Activated T-cell treated with anti-CD3 and anti-CD28 coated beads, Interleukin-2, amount 50 U/mL, for 72 hours (primary cell): ENCODE measurements at regions not wholly inside any gene's neighbourhood (a gene's known extent, or its start where the extent isn't known, plus 50 kb on each side); places are given as distances from the start of the nearest gene placed in this dataset.
"Not testable (repeated sequence)": the region's sequence is repeated elsewhere in the genome, so short reads cannot be mapped to it uniquely, and the experiment has no call there.

ENCODE experiments used
- ATAC-seq, 2 donors: fragments of 150-1000 bp; cut with Tn5 transposase; replicated peaks in 1 of 2; 2 replicates each; pipeline ENCODE4 v1.10.0; 2021; ENCODE audit warnings: moderate library complexity in 2 of 2, mild to moderate bottlenecking in 1 of 2
- DNase-seq, 2 donors: peaks; one replicate each; pipeline ENCODE4 v3.0.0; 2021 to 2022; ENCODE audit warnings: mixed read lengths in 1 of 2
- H3K27ac Mint-ChIP-seq: one replicate; pipeline ENCODE4 v1.8.0; 2022; ENCODE audit warnings: mild to moderate bottlenecking, moderate library complexity, mixed read lengths
- H3K27me3 Mint-ChIP-seq: one replicate; pipeline ENCODE4 v1.8.0; 2022; ENCODE audit warnings: low read depth, mixed read lengths
- H3K36me3 Mint-ChIP-seq, 2 donors: one replicate each; pipeline ENCODE4 v1.8.0; 2022; ENCODE audit warnings: mixed read lengths in 2 of 2, mild to moderate bottlenecking in 1 of 2; ENCODE audit not compliant: insufficient read depth in 2 of 2
- H3K4me1 Mint-ChIP-seq: one replicate; pipeline ENCODE4 v1.8.0; 2022; ENCODE audit warnings: low read depth, mixed read lengths
- H3K4me3 Mint-ChIP-seq, 2 donors: one replicate each; pipeline ENCODE4 v1.8.0; 2022; ENCODE audit warnings: mild to moderate bottlenecking in 2 of 2, mixed read lengths in 2 of 2, moderate library complexity in 2 of 2
- H3K9me3 Mint-ChIP-seq, 2 donors: one replicate each; pipeline ENCODE4 v1.8.0; 2022; ENCODE audit warnings: mixed read lengths in 2 of 2

DNA sequence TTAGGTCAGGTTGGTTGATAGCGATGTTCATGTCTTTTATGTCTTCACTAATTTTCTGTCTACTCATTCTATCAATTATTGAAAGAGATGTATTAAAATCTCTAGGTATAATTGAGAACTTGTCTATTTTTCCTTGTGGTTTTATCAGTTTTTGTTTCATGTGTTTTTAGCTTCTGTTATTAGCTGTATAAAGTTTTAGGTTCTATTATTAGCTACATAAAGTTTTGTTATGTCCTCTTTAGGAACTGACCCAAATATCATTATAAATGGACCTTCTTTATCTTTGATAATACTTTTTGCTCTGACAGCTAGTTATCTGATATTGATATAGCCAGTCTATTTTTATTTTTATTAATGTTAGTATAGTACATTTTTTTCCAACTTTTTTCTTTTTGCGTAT is 92.4 kb upstream of the TMEM170B start:
- H3K4me1 Mint-ChIP-seq: peaks cover 38% of the 10 kb centered on the region

DNA sequence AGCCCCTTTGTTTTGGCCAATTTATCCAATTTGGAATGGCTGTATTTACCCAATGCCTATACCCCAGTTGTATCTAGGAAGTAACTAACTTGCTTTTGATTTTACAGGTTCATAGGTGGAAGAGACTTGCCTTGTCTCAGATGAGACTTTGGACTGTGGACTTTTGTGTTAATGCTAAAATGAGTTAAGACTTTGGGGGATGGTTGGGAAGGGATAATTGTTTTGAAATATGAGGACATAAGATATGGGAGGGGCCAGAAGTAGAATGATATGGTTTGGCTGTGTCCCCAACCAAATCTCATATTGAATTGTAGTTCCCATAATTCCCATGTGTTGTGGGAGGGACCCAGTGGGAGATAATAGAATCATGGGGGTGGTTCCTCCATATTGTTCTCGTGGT is 94.4 kb upstream of the TMEM170B start:
- H3K27me3 Mint-ChIP-seq, DNase-seq, H3K9me3 Mint-ChIP-seq, ATAC-seq, H3K27ac Mint-ChIP-seq, H3K4me3 Mint-ChIP-seq: not testable (repeated sequence)
- H3K36me3 Mint-ChIP-seq: peaks cover 0 to 10% of the 10 kb centered on the region in 2 donors
- peaks cover 35% of the 10 kb centered on the region for H3K4me1 Mint-ChIP-seq

More for the DNA sequence above, 92.4 kb upstream of the TMEM170B start:
- ATAC-seq (no peak), DNase-seq (no peak)
- no peaks in the 10 kb centered on the region for H3K27me3 Mint-ChIP-seq
- H3K27ac Mint-ChIP-seq: no peak overlapping the region
- H3K36me3 Mint-ChIP-seq: peaks cover 2 to 13% of the 10 kb centered on the region in 2 donors
- peaks cover 2 to 8% of the 10 kb centered on the region in 2 donors for H3K9me3 Mint-ChIP-seq
- no peak overlapping the region for H3K4me3 Mint-ChIP-seq

DNA sequence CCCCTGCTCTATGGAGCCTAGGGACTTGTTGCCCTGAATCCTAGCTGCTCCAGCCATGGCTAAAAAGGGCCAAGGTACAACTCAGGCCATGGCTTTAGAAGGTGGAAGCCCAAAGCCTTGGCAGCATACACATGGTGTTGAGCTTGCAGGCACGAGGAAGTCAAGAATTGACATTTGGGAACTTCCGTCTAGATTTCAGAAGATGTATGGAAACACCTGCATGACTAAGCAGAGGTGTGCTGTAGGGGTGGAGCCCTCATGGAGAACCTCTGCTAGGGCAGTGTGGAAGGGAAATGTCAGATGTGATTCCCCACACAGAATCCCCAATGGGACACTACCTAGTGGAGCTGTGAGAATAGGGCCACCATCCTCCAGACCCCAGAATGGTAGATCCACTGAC is 95.1 kb upstream of the TMEM170B start:
- no peak overlapping the region for H3K4me3 Mint-ChIP-seq
- ATAC-seq (no peak), DNase-seq (no peak)
- peaks cover 0 to 6% of the 10 kb centered on the region in 2 donors for H3K9me3 Mint-ChIP-seq
- H3K27ac Mint-ChIP-seq: no peak overlapping the region
- H3K27me3 Mint-ChIP-seq: no peaks in the 10 kb centered on the region
- H3K36me3 Mint-ChIP-seq: peaks cover 0 to 10% of the 10 kb centered on the region in 2 donors
- peaks cover 32% of the 10 kb centered on the region for H3K4me1 Mint-ChIP-seq

DNA sequence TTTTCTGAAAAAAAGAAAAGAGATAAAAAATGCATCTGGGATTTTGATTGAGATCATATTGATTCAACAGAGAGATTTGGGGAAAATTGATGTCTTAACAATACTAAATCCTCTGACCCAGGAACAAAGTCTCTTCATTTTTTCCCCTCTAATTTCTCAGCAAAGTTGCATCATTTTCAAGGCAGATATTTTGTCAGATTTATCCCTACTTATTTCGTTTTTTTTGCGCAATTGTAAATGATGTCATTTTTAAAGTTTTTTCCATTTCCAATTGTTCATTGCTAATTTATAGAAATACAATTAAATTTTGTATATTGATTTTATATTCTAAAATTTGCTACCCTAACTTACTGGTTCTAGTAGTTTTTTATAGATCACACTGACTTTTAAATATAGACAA is 97.7 kb upstream of the TMEM170B start:
- Mint-ChIP-seq H3K27me3 (no peaks in the 10 kb centered on the region), H3K4me1 (peaks cover 17% of the 10 kb centered on the region), H3K9me3 (peaks cover 0 to 1% of the 10 kb centered on the region in 2 donors), H3K27ac (no peak overlapping the region), H3K36me3 (peaks cover 0 to 5% of the 10 kb centered on the region in 2 donors), H3K4me3 (no peak overlapping the region)
- ATAC-seq (no peak), DNase-seq (no peak)

DNA sequence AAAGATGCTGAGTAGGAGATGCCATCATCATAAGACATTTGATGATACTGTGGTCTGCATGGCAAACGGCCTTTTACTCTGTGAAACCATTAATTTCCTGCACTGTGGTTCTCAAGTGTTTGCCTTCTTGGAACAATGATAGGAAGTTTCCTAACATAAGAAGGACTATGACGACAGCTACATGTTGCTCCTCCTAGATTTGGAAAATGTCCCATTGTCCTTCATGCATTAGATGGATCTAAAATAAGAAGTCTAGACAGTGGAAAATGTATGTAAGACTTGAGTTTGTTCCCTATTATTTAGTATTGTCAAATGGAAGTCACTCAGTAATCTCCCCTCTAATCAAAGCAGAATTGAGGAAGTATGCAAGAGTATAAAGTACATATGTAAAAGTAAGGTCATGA is 98.5 kb upstream of the TMEM170B start:
- Mint-ChIP-seq H3K27me3 (no peaks in the 10 kb centered on the region), H3K9me3 (no peaks in the 10 kb centered on the region), H3K4me3 (no peak overlapping the region), H3K4me1 (peaks cover 17% of the 10 kb centered on the region), H3K27ac (no peak overlapping the region), H3K36me3 (no peaks in the 10 kb centered on the region)
- ATAC-seq: no peak
- no peak for DNase-seq

DNA sequence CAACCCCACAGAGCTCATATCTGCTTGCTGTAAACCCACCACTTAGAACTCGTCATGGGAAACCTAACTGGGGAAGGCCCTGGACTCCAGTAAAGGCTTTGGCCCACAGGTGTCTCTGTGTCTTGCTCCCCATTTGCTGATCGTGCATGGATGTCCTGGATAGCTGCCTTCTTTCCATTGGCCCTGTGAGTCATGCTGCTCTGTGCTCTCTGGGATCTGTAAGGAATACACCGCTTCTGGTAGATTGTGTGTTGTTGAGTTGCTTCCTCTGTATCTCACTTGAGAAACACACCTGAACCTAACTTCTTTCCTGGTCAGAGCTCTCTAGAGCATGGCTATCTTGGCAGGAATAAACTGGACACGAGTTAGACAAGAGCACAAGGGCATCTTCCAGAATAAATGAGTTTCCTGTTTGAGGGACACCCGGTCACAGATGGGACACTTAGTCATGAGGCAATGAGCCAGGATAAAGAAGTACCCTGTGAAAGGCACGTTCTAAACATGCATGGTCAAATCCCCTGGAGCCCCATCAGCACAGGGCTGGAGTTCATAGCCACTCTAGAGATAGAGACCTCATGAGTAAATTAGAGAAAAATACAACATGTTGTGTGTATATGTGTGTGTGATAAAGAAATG is 99.6 kb upstream of the TMEM170B start:
- ATAC-seq: no peak
- no peak overlapping the region for H3K27ac Mint-ChIP-seq
- no peaks in the 10 kb centered on the region for H3K36me3 Mint-ChIP-seq
- no peak overlapping the region for H3K4me3 Mint-ChIP-seq
- DNase-seq: no peak
- peaks cover 25% of the 10 kb centered on the region for H3K4me1 Mint-ChIP-seq
- H3K9me3 Mint-ChIP-seq: no peaks in the 10 kb centered on the region
- H3K27me3 Mint-ChIP-seq: no peaks in the 10 kb centered on the region

DNA sequence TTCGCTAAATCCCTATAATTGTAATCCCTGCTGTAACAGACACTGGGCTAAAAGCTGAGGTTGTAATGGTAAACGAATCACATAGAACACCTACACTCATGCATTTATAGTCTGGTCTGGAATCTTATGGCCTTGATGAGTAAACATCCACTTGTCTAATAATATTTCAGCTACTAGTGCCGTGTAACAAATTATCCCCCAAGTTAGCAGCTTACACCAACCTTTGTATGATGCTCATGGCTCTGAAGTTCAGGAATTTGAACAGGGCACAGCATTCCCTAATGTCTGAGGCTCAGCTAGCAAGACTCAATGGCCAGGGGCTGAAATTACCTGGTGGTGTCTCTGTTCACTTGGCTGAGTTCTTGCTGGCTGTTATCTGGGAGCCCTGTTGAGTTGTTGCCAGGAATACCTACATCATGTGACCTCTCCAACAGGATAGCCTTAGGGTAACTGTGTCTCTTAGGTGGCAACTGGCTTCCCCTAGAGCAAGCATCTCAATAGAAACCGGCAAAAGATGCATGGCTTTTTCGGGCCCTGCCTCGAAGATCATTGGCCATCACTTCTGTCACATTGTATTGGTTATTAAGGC is 100.9 kb upstream of the TMEM170B start:
- Mint-ChIP-seq H3K4me3 (no peak overlapping the region), H3K27ac (no peak overlapping the region)

DNA sequence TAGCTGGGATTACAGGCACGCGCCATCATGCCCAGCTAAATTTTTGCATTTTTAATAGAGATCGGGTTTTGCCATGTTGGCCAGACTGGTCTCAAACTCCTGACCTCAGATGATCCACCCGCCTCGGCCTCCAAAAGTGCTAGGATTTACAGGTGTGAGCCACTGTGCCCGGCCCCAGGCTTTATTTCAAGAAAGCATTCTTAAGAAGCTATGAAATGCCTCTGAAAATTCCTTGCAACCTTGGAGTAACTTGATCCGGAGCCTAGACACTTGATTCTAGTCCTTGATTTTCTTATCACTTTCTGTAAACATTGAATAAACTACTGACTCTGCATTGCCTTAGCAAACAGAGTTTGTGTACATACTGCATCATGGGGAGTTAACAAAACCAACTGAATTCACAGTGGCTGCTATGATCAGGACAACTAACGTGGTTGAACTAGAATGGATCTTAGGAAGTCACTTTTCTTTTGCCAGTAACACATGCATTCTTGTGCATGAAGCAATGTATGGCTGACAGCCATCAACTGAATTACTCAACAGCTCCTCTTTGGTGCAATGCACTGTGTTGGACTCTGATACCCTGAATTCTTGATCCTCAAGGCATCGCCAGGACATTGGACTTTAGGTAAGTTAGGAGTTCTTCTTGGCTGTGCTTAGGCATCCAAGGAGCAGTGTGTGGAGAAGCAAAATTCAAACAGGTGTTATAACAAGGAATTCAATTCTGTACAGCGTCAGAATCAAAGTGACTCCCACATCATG is 102.8 kb upstream of the TMEM170B start:
- H3K4me3 Mint-ChIP-seq: no peak overlapping the region
- no peaks in the 10 kb centered on the region for H3K36me3 Mint-ChIP-seq
- no peaks in the 10 kb centered on the region for H3K9me3 Mint-ChIP-seq
- H3K4me1 Mint-ChIP-seq: peaks cover 39% of the 10 kb centered on the region
- ATAC-seq (no peak), DNase-seq (no peak)
- H3K27me3 Mint-ChIP-seq: no peaks in the 10 kb centered on the region
- no peak overlapping the region for H3K27ac Mint-ChIP-seq

More for the DNA sequence above, 100.9 kb upstream of the TMEM170B start:
- no peak for DNase-seq
- Mint-ChIP-seq H3K27me3 (no peaks in the 10 kb centered on the region), H3K9me3 (no peaks in the 10 kb centered on the region), H3K4me1 (peaks cover 25% of the 10 kb centered on the region), H3K36me3 (no peaks in the 10 kb centered on the region)
- no peak for ATAC-seq

DNA sequence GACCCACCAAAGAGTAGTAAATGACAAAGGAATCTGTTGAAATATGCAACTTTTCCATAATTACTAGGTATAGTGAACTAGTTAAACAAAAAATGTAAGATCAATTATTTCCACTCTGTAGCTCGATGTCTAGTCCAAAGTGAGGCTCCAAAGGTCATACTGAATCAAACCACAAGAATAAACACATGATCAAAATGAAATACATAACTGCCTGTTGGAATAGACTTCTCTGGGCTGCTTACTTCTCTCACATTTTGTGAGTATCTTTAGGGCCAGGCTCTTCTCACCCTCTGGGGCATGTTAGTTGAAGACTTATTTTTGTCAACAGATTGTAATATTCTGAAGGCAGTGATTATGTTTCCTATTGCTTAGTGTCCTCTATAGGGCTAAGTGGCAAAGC is 103.7 kb upstream of the TMEM170B start:
- ATAC-seq: no peak
- no peaks in the 10 kb centered on the region for H3K27me3 Mint-ChIP-seq
- H3K9me3 Mint-ChIP-seq: no peaks in the 10 kb centered on the region
- peaks cover 47% of the 10 kb centered on the region for H3K4me1 Mint-ChIP-seq
- no peak overlapping the region for H3K4me3 Mint-ChIP-seq
- DNase-seq: no peak
- no peaks in the 10 kb centered on the region for H3K36me3 Mint-ChIP-seq
- H3K27ac Mint-ChIP-seq: no peak overlapping the region

DNA sequence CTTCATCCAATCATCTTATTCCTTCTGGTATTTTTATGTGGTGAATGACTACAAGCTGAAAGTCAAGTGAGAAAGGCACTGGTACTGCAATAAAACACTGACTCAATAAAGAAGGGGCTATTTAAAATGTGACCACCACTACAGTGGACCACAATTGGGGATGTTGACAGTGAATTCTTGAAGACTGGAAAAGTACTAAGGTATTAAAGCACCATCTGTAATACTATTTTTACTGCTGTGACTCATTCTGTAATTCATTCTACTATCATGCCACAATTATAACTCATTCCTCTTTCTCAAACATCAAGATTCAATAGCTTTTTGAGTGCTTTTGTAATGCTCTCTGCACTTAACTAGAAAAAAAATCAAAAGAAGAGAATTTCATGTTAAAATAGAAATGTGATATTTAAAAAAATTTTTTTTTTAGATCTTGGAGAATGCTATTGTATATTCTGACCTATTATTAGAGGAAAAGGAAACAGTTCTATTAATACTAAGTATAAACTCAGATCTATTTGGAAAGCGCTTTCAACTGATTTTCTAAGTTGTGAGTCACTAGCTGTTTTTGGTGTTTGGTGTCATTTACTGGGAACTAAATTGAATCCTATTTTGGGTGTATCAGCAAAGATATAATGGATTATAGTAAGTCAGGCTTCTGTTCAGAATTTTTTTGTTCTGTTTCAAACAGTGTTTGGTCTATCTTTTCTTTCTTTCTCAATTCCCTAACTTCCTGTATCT is 104.7 kb upstream of the TMEM170B start:
- peaks cover 53% of the 10 kb centered on the region for H3K4me1 Mint-ChIP-seq
- no peaks in the 10 kb centered on the region for H3K36me3 Mint-ChIP-seq
- no peak overlapping the region for H3K4me3 Mint-ChIP-seq
- H3K27ac Mint-ChIP-seq: no peak overlapping the region
- no peaks in the 10 kb centered on the region for H3K9me3 Mint-ChIP-seq
- no peaks in the 10 kb centered on the region for H3K27me3 Mint-ChIP-seq
- DNase-seq: no peak
- ATAC-seq: no peak

DNA sequence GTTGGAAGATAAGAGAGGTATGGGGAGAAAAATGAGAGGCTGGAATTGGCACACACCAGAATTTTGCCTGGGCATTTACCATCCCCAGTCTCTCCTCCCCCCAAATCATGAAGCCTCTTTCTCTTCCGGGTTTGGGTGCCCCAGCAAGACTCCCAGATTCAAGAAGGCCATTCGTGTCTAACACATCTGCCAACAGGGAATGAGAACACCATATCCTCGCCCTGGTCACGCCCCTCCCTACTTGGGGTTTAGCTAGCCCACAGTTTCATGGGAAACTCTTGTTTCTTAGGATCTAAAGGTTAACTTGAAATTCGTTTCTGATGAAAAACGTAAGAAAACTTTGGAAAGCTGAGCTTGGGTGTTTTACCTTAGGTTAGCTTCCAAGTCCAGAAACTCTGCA is 105.5 kb upstream of the TMEM170B start:
- H3K27ac Mint-ChIP-seq: no peak overlapping the region
- no peak for ATAC-seq
- H3K4me3 Mint-ChIP-seq: no peak overlapping the region
- peaks cover 61% of the 10 kb centered on the region for H3K4me1 Mint-ChIP-seq
- no peaks in the 10 kb centered on the region for H3K9me3 Mint-ChIP-seq
- H3K36me3 Mint-ChIP-seq: no peaks in the 10 kb centered on the region
- DNase-seq: no peak
- H3K27me3 Mint-ChIP-seq: peaks cover under 1% of the 10 kb centered on the region

DNA sequence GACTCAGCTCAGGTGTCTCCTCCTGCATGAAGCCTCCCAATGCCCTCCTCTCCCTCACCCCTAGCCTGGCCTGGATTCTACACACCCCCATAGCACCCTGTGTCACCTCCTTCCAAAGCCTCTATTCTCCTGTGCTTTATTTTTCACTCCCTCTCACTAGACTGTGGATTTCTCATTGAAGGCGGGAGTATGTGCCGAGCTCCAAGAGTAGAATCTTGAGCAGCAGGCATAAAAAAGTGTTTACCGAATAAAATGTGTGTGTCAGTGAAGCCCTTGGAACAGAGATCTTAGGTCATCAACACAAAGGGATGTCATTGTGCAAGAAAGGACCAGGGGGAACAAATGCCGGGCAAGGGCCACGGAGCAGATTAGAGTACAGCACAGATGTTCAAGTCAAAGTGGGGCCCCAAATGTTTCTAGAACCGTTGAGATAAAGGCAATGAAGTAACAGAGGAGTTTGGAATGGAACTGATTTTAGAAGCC is 106.1 kb upstream of the TMEM170B start:
- Mint-ChIP-seq H3K4me1 (peaks cover 65% of the 10 kb centered on the region), H3K27ac (no peak overlapping the region), H3K36me3 (no peaks in the 10 kb centered on the region), H3K4me3 (no peak overlapping the region), H3K9me3 (no peaks in the 10 kb centered on the region), H3K27me3 (peaks cover 5% of the 10 kb centered on the region)
- no peak for ATAC-seq
- no peak for DNase-seq

DNA sequence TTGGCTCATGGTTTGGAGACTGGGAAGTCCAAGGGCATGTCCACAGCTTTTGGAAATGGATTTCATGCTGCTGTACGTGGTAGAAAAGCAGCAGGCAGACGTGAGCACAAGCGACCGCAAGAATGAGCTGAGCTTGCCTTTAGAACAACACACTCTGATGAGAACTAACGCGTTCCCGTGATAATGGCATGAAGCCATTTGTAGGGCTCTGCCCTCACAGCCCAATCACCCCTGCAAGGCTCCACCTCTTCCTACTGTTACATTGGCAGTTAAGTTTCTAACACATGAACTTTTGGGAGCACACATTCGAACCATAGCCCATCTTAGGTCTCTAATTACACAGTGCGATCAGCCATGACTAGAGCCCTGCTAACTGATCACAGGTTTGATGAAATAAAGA is 107.5 kb upstream of the TMEM170B start:
- Mint-ChIP-seq H3K9me3 (no peaks in the 10 kb centered on the region), H3K27ac (no peak overlapping the region), H3K36me3 (no peaks in the 10 kb centered on the region), H3K4me3 (no peak overlapping the region), H3K27me3 (peaks cover 11% of the 10 kb centered on the region), H3K4me1 (peaks cover 75% of the 10 kb centered on the region)
- no peak for DNase-seq
- ATAC-seq: no peak
